H1 (cell line): ENCODE measurements at regions not wholly inside any gene's neighbourhood (a gene's known extent, or its start where the extent isn't known, plus 50 kb on each side); places are given as distances from the start of the nearest gene placed in this dataset.

ENCODE experiments used
- CHD7 ChIP-seq: fragments of 300-600 bp; sonication (generic); IDR thresholded peaks from 2 replicates; pipeline ENCODE4 v1.7.1; 2012; ENCODE audit warnings: low read length, moderate library complexity, mild to moderate bottlenecking, inconsistent platforms; ENCODE audit not compliant: insufficient replicate concordance
- E2F6 ChIP-seq: IDR thresholded peaks from 2 replicates; pipeline ENCODE4 v1.6.1; 2012; ENCODE audit warnings: inconsistent platforms
- RFX5 ChIP-seq: IDR thresholded peaks from 2 replicates; pipeline ENCODE4 v1.6.1; 2011; ENCODE audit warnings: low read depth, low read length, improper control_type of control experiment, borderline replicate concordance
- RNF2 ChIP-seq: fragments of 200-900, 300-1000 bp; sonication (generic); IDR thresholded peaks from 2 replicates; pipeline ENCODE4 v1.7.1; 2016; ENCODE audit warnings: borderline replicate concordance, low read depth, mild to moderate bottlenecking, antibody characterized with exemption, low read length; ENCODE audit not compliant: poor library complexity, severe bottlenecking; ENCODE audit errors: missing control alignments
- SIN3A ChIP-seq, 2 experiments: IDR thresholded peaks in 1 of 2; conservative IDR thresholded peaks in 1 of 2; 2 replicates each; pipeline ENCODE4 v1.6.1; 2011 to 2012; ENCODE audit warnings: low read length in 2 of 2, improper control_type of control experiment in 1 of 2, low read depth in 1 of 2, mild to moderate bottlenecking in 1 of 2
- TAF1 ChIP-seq: IDR thresholded peaks from 2 replicates; pipeline ENCODE4 v1.6.1; 2011; ENCODE audit warnings: mild to moderate bottlenecking, low read depth, low read length

GRCh38 chr5:87649455-87649854, 236.7 kb upstream of the CCNH start (continued):
- no peak for TF ChIP-seq CHD7
- no peak for TF ChIP-seq E2F6
- TF ChIP-seq SIN3A (conservative IDR thresholded peaks at IDR 0.05 in 1 of 2, IDR thresholded peaks at IDR 0.05 in 1 of 2; ENCODE audit: low read depth in 1 of 2, low read length in 2 of 2): no peak
- no peak for TF ChIP-seq RNF2
- no peak for TF ChIP-seq RFX5
- no peak for TF ChIP-seq TAF1
